Skin epidermis (tissue), 12 donors: ENCODE measurements at regions not wholly inside any gene's neighbourhood (a gene's known extent, or its start where the extent isn't known, plus 50 kb on each side); places are given as distances from the start of the nearest gene placed in this dataset.

Source experiments
- H3K27ac ChIP-seq, 21 experiments: fragments of 200-600 bp; sonication (generic) in 11 of 21; one replicate each; pipeline ENCODE4 v1.5.0; 2020; ENCODE audit warnings: mild to moderate bottlenecking in 3 of 21, inconsistent platforms in 2 of 21, moderate library complexity in 2 of 21
- H3K4me3 ChIP-seq, 7 experiments: fragments of 200-600 bp; sonication (generic) in 2 of 7; one replicate each; pipeline ENCODE4 v1.5.0; 2020; ENCODE audit warnings: inconsistent platforms in 2 of 7, mild to moderate bottlenecking in 2 of 7, moderate library complexity in 1 of 7

DNA sequence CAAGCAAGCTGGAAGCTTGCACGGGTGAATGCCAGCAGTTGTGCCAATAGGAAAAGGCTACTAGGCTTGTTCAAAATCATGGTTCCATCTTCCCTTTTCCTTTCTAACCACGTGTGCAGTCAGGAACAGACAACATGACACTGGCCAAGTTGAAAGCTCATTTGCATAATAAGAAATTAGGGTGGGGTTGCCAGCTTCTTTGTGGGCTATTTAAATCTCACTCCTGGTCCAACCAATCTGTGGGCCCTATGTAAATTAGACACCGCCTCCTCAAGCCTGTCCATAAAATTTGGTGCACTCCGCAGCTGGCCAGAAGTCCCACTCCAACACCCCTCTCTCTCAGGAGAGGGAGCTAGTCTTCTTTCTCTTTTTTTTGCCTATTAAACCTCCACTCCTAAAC is 1948.4 kb upstream of the PIK3C3 start:
- H3K4me3 ChIP-seq = no peak overlapping the region

DNA sequence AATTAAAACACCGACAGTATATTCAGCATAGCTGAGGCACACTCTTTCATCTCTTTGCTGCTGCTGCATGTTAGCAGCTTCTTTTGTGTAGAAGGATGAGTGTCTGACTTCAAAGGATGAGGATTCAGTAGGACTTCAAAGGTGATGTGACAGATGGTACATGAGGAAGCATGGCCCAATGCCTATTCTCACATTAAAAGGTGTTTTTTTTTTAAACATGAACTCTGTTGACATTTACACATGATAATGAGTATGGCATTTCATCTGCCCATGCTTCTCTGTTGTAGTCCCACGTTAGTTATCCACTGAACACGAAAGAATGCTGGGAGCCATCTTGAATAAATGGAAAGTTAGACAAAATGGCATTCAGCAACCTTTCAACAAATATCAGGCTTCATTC is 1950.8 kb upstream of the PIK3C3 start:
- no peak overlapping the region for H3K27ac ChIP-seq
- no peak overlapping the region for H3K4me3 ChIP-seq

More for the DNA sequence above, 1948.4 kb upstream of the PIK3C3 start:
- H3K27ac ChIP-seq = no peak overlapping the region

DNA sequence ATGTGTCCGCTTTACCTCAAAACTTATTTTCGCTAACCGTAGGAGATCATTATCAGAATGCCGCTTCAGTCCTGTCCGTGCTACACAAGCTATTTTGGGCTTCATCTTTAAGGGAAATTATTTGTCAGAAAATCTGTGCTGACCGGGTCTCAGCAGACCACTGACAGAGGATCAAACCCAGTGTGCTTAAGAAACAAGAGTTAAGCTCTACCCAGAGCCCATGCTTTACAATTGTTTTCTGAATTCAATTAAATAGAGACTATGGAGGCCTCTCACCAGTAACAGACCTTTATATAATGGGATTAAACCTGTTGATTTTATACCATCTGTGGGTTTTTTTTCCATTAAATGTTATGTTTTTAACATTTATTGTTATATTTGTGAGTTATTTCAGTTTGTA is 1956.7 kb upstream of the PIK3C3 start:
- Histone ChIP-seq H3K4me3 (no peak overlapping the region), H3K27ac (no peak overlapping the region)

DNA sequence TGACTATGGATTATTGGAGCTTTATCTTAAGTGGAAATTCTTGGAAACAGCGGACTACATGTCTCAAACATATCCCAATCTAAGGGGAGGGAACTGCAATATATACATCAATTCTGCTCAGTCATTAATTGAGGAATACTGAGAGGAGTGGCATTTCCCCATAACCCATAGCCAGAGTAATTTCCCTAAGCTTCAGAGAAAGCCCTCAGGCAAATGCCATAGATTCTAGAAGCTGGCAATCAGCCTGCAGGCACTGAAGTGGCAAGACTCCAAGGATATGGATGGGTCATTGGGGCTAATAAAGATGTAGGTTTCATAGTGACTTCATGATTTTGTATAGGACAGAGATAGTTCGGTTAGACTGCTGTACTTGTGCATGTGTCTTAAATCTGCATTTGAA is 1960.5 kb upstream of the PIK3C3 start:
- no peak overlapping the region for H3K27ac ChIP-seq
- no peak overlapping the region for H3K4me3 ChIP-seq

DNA sequence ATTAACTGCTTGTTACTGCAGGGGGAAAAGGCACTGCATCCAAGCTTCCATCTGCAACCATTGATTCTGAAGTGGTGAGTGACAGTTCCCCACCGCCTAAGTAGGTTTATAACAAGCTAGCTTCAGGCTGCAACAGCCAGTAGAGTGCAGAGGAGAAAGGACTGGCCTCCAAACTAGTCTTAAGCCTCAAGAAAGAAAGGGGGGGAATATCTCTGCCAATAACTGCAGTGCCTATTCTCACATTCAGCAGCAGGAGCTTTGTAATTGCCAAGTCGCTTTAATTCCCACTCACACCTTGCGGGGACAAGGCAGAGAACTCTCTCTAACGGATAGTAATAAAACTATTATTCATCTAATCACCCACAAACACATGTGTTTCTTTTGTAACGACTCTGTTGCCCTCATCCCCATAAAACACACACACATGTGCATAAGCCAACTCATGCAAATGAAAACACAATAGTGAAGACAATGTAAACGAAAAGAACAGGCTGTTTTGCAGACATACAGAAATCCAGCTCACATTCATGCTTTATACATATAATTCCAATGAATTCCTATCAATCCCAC is 1963.3 kb upstream of the PIK3C3 start:
- Histone ChIP-seq H3K27ac (no peak overlapping the region), H3K4me3 (no peak overlapping the region)

DNA sequence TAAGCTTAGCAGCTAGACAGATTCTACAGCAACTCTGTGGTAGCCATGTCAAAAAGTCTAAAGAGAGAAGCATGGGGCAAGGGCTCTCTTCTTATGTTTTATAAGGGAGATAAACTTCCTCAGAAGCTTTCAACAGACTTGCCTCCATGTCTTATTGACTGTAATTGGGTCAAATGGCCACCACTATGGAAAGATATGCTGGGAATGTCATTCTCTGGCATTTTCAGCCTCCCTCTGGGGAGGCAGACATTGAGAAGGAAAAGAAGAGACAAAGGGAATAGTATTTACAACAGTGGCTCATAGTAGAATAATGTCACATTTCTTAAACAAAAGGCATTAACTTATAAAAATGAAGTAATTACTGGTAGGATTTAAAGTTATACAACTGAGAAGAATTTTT is 1964.5 kb upstream of the PIK3C3 start:
- Histone ChIP-seq H3K4me3 (no peak overlapping the region), H3K27ac (no peak overlapping the region)

DNA sequence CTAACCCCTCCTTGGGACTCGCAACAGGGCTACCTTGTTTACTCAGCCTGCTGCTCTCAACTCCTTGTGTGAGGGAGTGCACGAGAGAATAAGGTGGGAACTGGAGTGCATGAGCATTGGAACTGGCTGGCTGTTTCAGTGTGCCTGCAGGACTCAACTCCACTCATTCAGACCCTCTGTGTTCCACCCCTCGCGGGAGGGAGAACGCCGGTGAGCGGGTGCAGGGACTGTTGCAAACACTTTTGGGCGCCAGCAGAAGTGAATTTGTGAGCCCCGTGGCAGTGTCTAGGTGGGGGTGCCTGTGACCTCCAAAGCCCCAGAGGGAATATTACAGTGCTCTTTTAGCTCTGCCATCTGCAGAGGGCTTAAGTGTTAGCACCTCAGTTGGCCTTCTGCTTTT is 1978.3 kb upstream of the PIK3C3 start:
- no peak overlapping the region for H3K4me3 ChIP-seq
- no peak overlapping the region for H3K27ac ChIP-seq

DNA sequence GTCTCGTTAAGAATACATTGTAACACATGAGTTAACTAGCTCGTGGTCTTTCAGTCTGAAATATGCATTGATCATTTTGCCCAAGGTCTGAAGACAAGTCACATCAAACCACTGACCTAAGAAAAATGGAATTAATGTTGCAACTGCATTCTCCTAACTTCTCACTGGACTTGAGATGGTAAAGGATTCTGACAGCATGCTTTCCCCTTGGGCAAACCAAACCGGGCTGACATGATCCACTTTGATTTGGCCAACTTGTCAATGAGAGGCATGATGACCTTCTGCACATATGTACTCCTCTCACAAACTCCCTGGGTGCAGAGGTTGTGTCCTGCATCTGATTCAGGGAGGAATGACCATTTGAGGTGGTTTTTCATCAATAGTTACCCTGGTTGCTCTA is 1982.5 kb upstream of the PIK3C3 start:
- H3K4me3 ChIP-seq = no peak overlapping the region
- H3K27ac ChIP-seq = no peak overlapping the region

DNA sequence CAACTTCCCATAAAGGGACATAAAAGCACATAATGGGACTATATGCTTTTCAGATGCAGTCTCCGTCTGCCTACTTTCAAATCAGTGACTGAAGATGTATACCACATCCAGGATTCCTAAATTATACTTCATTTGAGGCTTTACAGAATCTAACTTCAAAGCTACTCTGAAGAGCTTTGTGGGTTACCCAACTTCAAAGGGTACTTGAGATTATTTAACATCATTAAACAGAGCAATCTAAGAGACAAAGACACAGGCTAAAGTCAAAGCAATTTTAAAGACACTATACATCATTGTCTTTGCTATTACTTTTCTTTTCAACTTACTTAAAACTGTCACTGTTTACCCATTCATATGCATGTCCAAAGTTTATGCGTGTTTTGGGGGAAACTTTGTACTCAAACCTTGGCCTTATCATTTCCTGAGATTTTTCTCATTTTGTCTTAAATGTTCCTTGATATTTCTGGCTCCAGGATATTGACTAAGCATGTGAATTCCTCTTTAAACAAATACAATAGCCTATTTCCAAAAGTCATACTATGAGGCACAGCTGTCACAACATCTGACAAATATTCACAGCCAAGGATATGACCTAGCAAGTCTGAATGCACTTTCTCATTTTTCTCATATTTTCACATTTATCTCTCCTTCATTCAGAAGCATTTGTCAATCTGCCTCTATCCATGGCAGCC is 1985.1 kb upstream of the PIK3C3 start:
- H3K27ac ChIP-seq = no peak overlapping the region
- H3K4me3 ChIP-seq = no peak overlapping the region

DNA sequence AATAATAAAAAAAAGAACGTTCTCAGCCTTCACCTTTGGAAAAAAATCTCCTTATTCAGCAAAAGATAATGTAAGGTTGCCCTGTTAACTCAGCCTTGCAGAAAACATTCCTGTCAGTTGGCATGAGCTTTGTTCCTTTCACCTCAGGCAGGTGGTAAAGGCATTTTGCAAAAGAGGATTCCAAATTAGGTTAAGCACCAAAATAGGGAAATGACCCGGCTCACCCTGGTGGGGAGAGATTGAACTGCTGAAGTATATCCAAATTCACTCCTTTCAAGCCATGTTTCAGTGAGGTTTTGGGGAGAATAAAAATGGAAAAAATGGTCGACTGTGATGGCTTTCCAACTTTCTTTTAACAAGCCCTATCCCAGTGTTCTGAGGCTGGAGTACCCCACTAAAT is 1988.8 kb upstream of the PIK3C3 start:
- no peak overlapping the region for H3K27ac ChIP-seq
- H3K4me3 ChIP-seq = no peak overlapping the region

DNA sequence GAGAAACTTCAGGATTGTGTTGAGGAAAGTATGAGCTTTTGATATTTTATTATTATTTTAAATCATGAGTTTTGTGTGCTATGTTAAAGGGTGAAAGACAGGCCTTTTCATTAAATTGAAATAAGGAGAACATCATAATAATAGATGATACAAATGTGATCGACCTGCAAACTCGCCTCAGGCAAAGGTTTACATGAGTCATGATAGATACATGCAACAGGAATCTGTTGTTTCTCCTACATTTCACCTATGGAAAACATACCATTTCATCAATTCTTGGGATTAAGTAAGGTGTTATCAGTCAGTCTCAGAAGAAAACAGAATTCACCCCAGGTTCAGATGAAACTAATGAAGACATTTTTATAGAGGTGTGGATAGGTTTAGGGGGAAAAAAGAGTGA is 1992.5 kb upstream of the PIK3C3 start:
- no peak overlapping the region for H3K27ac ChIP-seq
- no peak overlapping the region for H3K4me3 ChIP-seq

DNA sequence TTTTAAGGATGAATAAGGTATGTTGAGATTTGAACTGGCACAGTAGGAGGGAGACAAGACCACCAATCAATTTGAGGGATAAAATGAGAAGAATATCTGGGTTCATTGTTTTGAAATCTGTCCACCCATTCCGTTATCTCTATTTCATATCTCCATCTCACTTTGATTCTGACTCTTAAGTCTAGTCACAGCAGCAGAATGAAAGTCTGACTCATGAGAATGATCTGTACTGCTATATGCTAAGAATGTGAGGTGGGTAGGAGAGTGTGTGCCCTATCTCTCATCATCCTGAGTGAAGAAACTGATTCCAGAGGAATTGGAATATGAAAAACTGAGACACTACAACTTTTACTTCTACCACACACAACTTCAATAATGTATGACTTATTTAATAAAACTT is 1994.5 kb upstream of the PIK3C3 start:
- H3K27ac ChIP-seq = no peak overlapping the region
- H3K4me3 ChIP-seq = no peak overlapping the region

DNA sequence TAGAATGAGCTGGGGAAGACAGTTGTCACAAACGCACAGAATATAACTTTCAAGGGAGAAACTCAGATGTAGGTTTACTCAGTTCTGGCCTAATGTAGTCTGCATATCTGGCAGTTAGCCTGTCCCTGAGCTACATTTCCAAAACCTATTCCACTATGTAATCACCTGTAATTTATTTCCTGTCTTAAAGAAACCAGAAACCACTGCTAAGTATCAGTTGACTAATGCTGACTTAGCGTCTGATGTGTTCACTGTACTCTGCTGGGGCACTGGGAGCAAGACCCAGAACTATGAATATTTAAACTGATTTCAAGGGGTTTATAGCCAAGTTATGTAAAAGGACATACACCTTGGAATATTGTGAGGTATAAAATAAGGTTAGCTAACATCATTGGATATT is 1995.2 kb upstream of the PIK3C3 start:
- Histone ChIP-seq H3K27ac (no peak overlapping the region), H3K4me3 (no peak overlapping the region)

DNA sequence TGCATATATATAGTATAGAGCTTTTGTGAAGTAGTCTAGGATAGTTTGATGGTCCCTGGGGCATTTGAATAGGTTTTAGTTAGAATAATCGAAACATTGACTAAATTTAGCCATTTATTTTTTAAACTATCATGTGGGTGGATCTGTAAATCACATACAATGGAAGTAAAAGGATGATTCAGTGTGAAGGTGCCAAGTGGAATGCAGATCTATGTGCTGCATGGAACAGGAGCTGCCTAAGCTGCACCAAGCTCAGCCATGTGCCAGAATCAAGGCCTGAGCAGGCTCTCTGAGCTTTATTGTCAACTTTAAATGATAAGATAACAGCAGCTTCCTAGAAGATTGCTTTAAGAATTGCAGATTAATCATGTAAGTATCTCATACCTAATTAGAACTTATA is 1996.2 kb upstream of the PIK3C3 start:
- no peak overlapping the region for H3K27ac ChIP-seq
- no peak overlapping the region for H3K4me3 ChIP-seq

DNA sequence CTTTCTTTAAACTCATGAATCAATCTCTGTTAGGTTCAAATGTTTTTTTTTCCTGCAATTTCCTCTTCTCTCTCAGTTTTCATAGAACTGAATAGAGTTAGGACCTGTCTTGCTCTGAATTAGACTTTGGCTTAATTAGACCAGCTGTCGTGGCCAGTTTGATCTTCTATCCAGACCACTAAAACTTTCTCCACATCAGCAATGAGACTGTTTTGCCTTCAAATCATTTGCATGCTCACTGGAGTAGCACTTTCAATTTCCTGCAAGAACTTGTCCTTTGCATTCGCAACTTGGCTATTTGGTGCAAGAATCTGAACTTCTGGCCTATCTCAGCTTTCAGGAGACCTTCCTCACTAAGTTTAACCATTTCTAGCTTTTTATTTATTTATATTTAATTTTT is 2002.2 kb upstream of the PIK3C3 start:
- Histone ChIP-seq H3K4me3 (no peak overlapping the region), H3K27ac (no peak overlapping the region)

DNA sequence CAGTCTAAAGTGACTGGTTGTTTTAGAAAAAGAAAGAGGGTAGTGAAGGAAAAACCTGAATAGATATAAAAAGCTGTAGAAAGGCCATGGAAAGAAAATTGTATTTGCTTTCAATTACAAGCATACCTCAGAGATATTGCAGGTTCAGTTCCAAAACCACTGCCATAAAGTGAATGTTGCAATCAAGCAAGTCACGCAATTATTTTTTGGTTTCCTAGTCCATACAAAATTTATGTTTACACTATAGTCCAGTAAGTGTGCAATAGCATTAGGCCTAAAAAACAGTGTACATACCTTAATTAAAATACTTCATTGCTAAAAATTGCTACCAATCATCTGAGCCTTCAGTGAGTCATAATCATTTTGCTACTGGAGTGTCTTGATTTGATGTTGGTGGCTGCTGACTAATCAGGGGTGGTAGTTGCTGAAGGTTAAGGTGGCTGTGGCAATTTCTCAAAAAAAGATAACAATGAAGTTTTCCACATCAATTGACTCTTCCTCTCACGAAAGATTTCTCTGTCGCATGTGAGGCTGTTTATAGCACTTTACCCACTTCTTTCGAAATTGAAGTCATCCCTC is 2003.8 kb upstream of the PIK3C3 start:
- H3K4me3 ChIP-seq = no peak overlapping the region
- H3K27ac ChIP-seq = no peak overlapping the region

DNA sequence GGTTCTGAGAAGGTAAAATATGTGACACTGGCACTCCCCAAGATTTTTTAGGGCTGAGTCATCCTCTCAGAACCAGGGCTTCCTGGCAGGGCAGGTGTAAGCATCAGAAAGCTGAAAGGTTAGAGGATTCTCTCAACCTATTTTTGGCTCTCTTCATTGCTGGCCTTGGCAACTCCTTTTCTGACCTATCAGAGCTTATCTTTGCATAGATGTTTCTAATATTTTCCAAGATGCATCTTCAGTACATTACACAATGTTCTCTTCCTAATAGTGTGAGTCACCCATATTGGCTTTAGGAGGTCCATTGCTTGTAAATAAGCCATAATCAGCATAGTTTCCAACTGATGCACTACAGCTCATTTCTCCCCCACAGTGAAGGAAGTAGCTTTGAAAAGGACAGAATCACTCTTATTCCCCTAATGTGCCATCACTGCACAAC is 2008.4 kb upstream of the PIK3C3 start:
- peak overlapping the region in 3 of 21 experiments; percentile 13 to 56 (median 13) for H3K27ac ChIP-seq

DNA sequence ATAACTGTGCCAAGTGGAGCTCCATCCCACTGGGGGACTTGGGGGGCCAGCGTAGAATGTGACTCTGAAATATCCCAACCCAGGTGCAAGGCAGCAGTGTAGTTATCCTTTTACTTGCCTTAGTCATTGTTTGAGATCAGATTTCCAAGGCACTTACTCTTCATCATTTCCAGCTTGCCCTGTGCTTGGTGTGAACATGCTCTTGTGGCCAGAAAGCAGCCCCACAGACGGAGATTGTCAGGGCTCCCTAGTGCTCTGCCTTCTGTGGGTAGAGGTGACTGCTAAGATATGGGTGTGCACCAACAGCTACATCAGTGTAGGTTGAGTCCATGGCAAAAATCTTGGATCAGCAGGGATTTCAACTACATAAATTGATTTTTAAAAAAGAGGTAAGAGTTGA is 2010.0 kb upstream of the PIK3C3 start:
- H3K27ac ChIP-seq = no peak overlapping the region
- H3K4me3 ChIP-seq = no peak overlapping the region

More for the DNA sequence above, 2008.4 kb upstream of the PIK3C3 start:
- no peak overlapping the region for H3K4me3 ChIP-seq

DNA sequence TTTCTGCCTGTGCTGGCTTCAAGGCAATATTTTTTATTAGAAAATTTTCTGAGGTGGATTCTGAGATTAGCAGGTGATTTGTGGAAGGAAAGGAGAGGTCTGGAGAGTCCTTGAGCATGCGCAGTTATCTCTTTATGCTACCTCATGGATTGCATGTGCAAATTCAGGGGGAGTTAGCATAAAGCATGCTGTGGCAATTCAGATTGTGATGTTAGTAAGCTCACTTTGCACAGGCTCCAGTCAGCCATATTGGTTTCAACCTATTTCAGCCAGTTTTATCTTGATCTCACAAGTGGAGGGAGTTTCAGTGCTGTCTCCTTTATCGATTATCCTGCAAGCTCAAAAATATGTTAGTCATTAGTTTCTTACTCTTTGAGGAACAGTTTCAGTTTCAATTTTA is 2012.3 kb upstream of the PIK3C3 start:
- Histone ChIP-seq H3K4me3 (no peak overlapping the region), H3K27ac (no peak overlapping the region)

DNA sequence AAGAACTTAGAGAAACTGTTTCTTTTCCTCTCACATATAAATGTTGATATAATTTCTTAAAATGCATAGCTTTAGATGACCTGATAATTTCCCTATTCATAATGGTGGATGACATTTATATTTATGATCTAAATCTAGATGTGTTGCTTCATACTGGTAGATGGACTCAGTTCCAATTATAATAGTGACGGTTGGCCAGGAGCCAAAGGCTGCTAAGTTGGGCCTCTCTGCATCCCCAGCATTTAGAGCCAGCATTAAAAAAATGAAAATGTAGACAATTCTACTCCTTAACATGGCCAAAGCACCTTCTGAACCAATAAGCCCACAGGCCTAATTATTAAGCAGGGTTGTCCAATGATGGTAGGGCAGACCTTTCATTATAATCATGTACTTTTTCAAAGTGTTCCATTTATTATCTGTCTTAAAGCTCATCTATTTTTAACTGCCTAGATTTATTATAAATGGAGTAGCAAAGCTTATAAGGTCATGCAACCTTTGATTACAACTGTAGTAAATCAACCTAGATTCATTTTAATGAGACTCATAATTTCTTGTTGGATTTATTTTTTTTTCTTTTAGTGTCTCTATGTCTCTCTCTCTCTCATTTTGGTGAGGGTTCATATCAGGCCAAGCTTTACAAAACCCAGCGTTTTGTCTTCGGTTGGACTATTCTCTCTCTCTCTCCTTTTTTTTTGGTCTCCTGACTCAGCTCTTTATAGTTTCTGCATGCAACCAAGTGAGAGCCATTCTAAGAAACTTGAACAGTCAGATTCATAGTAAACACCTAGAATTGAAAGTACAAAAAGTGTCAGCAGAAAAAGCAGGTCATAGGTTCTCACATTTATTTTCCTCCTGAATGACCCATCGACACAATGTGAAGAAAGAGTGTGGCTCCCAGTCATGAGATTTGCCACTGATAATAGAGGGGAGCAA is 2016.1 kb upstream of the PIK3C3 start:
- no peak overlapping the region for H3K4me3 ChIP-seq
- no peak overlapping the region for H3K27ac ChIP-seq

DNA sequence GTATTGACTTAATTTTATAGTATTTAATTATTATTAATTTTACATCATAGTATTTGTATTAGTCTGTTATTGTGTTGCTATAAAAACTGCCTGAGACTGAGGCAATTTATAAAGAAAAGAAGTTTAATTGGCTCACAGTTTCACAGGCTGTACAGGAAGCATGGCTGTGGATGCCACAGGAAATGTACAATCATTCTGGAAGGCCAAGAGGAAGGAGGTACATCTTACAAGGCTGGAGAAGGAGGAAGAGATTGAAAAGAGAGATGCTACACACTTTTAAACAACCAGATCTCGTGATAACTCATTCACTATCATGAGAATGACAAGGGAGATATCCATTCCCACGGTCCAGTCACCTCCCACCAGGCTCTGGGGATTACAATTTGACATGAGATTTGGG is 2019.4 kb upstream of the PIK3C3 start:
- Histone ChIP-seq H3K27ac (no peak overlapping the region), H3K4me3 (no peak overlapping the region)
